GM13976 (cell line): ENCODE measurements at regions not wholly inside any gene's neighbourhood (a gene's known extent, or its start where the extent isn't known, plus 50 kb on each side); places are given as distances from the start of the nearest gene placed in this dataset.

Experiments used
- DNase-seq: peaks from one replicate; pipeline ENCODE4 v3.0.0; 2012; ENCODE audit warnings: low spot score
- CTCF ChIP-seq: IDR thresholded peaks from 2 replicates; pipeline ENCODE4 v1.5.1; 2012; ENCODE audit warnings: borderline replicate concordance, mild to moderate bottlenecking; ENCODE audit not compliant: insufficient read depth; ENCODE audit errors: extremely low read depth, missing control alignments, control extremely low read depth
- in situ Hi-C: fragments of 300-500 bp; cut with MboI; formaldehyde crosslinking; loops from one replicate; pipeline ENCODE4 v1.12.0; 2022; ENCODE audit warnings: low sequenced_read_pairs, mixed read lengths, inconsistent platforms; ENCODE audit not compliant: unreplicated experiment

DNA sequence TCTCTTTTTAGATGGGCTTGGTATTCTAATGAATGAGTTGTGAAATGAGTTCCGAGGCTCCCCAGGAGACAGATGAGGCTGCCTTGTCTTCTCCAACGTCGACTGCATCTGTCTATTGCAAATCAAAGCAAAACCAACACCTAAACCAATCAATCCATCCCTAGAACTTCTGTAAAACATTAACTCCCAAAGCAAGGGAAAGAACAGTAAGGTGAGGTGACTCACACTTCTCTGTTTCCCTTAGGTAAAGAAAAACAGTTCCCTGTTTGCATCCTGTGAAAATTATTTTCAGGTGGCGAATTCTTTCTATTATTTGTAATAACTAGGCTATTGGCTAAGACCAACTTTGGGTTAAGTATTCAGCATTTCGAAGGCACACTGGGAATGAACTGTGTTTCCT, 249.4 kb downstream of the EPHA4 start:
- in situ Hi-C loops = no loop called here
- no peak for TF ChIP-seq CTCF
- DNase-seq = no peak

DNA sequence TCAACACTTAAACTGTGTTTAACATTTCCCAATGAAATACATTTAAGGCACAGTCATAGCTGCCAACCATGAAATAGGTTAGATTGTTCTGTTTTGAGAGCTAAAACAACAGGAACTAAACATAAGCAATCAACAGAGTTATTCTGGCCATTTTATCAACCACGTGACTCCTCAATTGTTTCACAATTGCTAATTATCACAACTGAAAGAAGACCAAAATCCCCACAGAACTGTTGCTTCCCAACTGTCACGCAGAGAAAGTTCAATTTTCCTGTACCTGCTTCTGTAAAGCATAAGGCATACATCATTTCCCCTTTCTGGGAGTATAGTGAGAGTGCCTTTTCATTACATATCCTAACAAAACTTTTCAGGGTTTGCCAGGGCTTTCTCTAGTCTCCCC, 248.6 kb downstream of the EPHA4 start:
- no peak for TF ChIP-seq CTCF
- in situ Hi-C loops = no loop called here
- no peak for DNase-seq

DNA sequence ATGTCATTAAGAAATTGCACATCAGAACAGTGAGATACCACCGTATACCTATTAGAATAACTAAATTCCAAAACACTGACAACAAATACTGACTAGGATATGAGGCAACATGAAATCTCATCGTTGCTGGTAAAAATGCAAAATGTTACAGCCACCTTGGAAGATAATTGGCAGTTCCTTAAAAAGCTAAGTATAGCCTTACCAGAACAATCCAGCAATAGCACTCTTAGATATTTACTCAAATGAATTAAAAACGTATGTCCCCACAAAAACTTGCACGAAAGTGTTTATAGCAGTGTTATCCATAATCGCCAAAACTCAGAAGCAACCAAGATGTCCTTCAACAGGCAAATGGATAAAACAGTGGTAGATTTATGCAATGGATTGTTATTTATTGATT, 241.7 kb downstream of the EPHA4 start:
- in situ Hi-C loops = no loop called here
- DNase-seq = no peak
- no peak for TF ChIP-seq CTCF

DNA sequence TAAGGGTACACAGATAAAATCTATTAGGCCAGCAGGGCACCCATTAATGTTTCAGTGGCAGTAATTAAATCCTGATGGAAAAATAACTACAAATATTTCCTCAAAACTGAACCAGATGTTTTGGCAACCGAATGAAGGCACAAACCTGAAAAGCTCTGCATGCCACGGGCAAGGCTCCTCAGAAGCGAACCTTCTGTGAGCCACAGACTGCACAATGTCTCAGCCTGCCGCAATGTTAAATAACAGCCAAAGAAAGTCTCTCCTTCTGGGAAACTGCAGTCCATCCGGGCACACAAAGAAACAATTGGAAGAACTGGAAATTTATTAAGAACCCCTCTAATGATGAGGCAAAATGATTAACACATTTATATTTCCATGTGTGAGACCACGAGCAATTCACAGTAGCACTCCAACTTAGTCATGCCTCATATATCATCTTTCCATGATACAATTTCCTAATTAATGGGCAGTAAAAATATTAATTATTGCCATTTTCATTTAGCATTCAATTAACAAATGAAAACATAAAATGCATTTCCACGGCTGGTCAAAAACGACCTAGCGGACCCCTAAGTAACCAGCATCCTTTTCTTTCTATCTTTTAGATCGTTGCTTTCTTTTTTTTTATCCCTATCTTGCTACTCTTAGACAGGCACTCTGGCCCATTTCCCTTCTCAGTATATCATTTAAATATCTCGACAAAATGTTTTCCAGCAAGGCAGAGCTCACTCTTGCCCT, 237.5 kb downstream of the EPHA4 start:
- no peak for TF ChIP-seq CTCF
- no peak for DNase-seq
- in situ Hi-C loops = no loop called here

DNA sequence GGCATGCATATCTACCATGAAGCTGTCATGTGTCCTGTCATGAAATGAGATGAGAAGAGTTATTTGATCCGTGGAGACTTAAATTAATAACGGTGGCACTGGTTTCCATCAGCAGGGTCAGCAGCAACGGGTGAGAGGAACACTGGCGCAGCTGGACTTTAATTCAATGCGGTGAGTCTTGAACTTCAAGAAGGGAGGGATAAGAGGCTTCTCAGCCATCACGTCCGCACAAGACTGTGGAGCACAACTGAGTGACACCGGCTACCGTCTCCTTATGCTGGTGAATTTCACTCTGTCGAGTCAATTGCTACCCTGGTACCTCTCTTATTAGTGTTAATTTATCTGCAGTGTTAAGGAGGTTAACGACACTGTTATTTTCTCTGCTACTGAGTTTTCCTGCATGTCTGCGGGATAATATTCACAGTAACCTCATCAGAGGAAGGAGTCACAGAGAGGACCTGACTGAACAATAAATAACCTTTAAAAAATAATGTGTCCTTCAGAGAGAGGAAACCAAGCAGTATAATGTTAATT, 236.8 kb downstream of the EPHA4 start:
- in situ Hi-C loops = no loop called here
- DNase-seq = no peak
- no peak for TF ChIP-seq CTCF

GRCh38 chr2:221336967-221337366, 235.1 kb downstream of the EPHA4 start:
- no peak for DNase-seq
- in situ Hi-C loops = no loop called here
- no peak for TF ChIP-seq CTCF
